Right kidney (tissue), 1 donor: ENCODE measurements at regions not wholly inside any gene's neighbourhood (a gene's known extent, or its start where the extent isn't known, plus 50 kb on each side); places are given as distances from the start of the nearest gene placed in this dataset.
"Not testable (repeated sequence)": the region's sequence is repeated elsewhere in the genome, so short reads cannot be mapped to it uniquely, and the experiment has no call there.

Source experiments
- DNase-seq: peaks from one replicate; pipeline ENCODE4 v3.0.0-alpha.2; 2016

- no peak for DNase-seq
Measured at GRCh38 chr2:188645986-188646385, 328.2 kb upstream of the COL3A1 start.

- no peak for DNase-seq
Measured at GRCh38 chr2:188647430-188648070, 326.6 kb upstream of the COL3A1 start.

GRCh38 chr2:188659656-188660406, 314.3 kb upstream of the COL3A1 start:
- DNase-seq: no peak

- DNase-seq: no peak
Measured at GRCh38 chr2:188663301-188663700, 310.9 kb upstream of the COL3A1 start.

GRCh38 chr2:188664416-188664815, 309.8 kb upstream of the COL3A1 start:
- DNase-seq: no peak

GRCh38 chr2:188664951-188665595, 309.1 kb upstream of the COL3A1 start:
- DNase-seq: no peak

GRCh38 chr2:188665727-188666304, 308.4 kb upstream of the COL3A1 start:
- DNase-seq: no peak

GRCh38 chr2:188666503-188666902, 307.7 kb upstream of the COL3A1 start:
- DNase-seq: no peak

GRCh38 chr2:188668017-188668680, 306.0 kb upstream of the COL3A1 start:
- no peak for DNase-seq

GRCh38 chr2:188675391-188676009, 298.7 kb upstream of the COL3A1 start:
- DNase-seq: no peak

GRCh38 chr2:188676010-188676400, 298.2 kb upstream of the COL3A1 start:
- DNase-seq: no peak

- no peak for DNase-seq
Measured at GRCh38 chr2:188677142-188677541, 297.0 kb upstream of the COL3A1 start.

GRCh38 chr2:188678882-188679281, 295.3 kb upstream of the COL3A1 start:
- DNase-seq: no peak

- no peak for DNase-seq
Measured at GRCh38 chr2:188682838-188683237, 291.3 kb upstream of the COL3A1 start.

GRCh38 chr2:188684795-188685194, 289.4 kb upstream of the COL3A1 start:
- no peak for DNase-seq

GRCh38 chr2:188693111-188693510, 281.1 kb upstream of the COL3A1 start:
- DNase-seq: no peak

- no peak for DNase-seq
Measured at GRCh38 chr2:188693771-188694170, 280.4 kb upstream of the COL3A1 start.

GRCh38 chr2:188695953-188696352, 278.2 kb upstream of the COL3A1 start:
- no peak for DNase-seq

GRCh38 chr2:188698151-188698550, 276.0 kb upstream of the COL3A1 start:
- not testable (repeated sequence) for DNase-seq

GRCh38 chr2:188701836-188702235, 272.3 kb upstream of the COL3A1 start:
- no peak for DNase-seq

GRCh38 chr2:188705191-188705590, 269.0 kb upstream of the COL3A1 start:
- DNase-seq: no peak

GRCh38 chr2:188713961-188714360, 260.2 kb upstream of the COL3A1 start:
- DNase-seq: no peak
